PFSK-1 (cell line): ENCODE measurements at regions not wholly inside any gene's neighbourhood (a gene's known extent, or its start where the extent isn't known, plus 50 kb on each side); places are given as distances from the start of the nearest gene placed in this dataset.

ENCODE experiments used
- SIN3A ChIP-seq: IDR thresholded peaks from 2 replicates; pipeline ENCODE4 v1.6.1; 2012; ENCODE audit warnings: mild to moderate bottlenecking, low read length, moderate library complexity, borderline replicate concordance; ENCODE audit not compliant: insufficient read depth
- TAF1 ChIP-seq: IDR thresholded peaks from 2 replicates; pipeline ENCODE4 v1.6.1; 2012; ENCODE audit warnings: low read length, control low read depth, borderline replicate concordance; ENCODE audit not compliant: insufficient read depth
- TF ChIP-seq, protein P1 (sequence below), 2 experiments: IDR thresholded peaks; 2 replicates each; pipeline versions ENCODE4 v1.6.1 to v1.8.0; 2011 to 2012; ENCODE audit warnings: low read depth in 2 of 2, low read length in 2 of 2, control low read depth in 1 of 2, inconsistent platforms in 1 of 2, mild to moderate bottlenecking in 1 of 2, moderate library complexity in 1 of 2; ENCODE audit not compliant: insufficient read depth in 1 of 2

DNA sequence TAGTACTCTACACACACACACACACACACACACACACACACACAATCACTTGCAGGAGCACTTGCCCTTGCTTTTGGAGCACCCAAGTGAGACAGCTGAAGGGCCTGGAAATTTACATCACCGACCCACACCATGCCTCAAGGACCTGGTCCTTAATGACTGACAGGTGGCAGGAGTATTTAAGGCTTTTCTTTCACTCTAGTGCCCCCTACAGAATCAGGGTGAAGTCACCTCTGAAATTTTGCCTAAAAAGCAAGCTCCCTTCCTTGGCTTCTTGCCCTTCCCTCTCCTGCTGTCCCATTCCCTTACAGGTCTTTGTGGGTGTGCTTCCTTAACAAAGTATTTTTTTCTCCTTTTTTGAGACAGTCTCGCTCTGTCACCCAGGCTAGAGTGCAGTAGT is 353.5 kb upstream of the IRAK1BP1 start:
- TF ChIP-seq SIN3A (no peak), TAF1 (no peak)
- TF ChIP-seq, protein P1, sequence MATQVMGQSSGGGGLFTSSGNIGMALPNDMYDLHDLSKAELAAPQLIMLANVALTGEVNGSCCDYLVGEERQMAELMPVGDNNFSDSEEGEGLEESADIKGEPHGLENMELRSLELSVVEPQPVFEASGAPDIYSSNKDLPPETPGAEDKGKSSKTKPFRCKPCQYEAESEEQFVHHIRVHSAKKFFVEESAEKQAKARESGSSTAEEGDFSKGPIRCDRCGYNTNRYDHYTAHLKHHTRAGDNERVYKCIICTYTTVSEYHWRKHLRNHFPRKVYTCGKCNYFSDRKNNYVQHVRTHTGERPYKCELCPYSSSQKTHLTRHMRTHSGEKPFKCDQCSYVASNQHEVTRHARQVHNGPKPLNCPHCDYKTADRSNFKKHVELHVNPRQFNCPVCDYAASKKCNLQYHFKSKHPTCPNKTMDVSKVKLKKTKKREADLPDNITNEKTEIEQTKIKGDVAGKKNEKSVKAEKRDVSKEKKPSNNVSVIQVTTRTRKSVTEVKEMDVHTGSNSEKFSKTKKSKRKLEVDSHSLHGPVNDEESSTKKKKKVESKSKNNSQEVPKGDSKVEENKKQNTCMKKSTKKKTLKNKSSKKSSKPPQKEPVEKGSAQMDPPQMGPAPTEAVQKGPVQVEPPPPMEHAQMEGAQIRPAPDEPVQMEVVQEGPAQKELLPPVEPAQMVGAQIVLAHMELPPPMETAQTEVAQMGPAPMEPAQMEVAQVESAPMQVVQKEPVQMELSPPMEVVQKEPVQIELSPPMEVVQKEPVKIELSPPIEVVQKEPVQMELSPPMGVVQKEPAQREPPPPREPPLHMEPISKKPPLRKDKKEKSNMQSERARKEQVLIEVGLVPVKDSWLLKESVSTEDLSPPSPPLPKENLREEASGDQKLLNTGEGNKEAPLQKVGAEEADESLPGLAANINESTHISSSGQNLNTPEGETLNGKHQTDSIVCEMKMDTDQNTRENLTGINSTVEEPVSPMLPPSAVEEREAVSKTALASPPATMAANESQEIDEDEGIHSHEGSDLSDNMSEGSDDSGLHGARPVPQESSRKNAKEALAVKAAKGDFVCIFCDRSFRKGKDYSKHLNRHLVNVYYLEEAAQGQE (IDR thresholded peaks at IDR 0.05; ENCODE audit: insufficient read depth in 1 of 2, low read depth in 2 of 2, low read length in 2 of 2) = no peak
